ENCODE measurements at regions not wholly inside any gene's neighbourhood (a gene's known extent, or its start where the extent isn't known, plus 50 kb on each side); places are given as distances from the start of the nearest gene placed in this dataset.

DNA sequence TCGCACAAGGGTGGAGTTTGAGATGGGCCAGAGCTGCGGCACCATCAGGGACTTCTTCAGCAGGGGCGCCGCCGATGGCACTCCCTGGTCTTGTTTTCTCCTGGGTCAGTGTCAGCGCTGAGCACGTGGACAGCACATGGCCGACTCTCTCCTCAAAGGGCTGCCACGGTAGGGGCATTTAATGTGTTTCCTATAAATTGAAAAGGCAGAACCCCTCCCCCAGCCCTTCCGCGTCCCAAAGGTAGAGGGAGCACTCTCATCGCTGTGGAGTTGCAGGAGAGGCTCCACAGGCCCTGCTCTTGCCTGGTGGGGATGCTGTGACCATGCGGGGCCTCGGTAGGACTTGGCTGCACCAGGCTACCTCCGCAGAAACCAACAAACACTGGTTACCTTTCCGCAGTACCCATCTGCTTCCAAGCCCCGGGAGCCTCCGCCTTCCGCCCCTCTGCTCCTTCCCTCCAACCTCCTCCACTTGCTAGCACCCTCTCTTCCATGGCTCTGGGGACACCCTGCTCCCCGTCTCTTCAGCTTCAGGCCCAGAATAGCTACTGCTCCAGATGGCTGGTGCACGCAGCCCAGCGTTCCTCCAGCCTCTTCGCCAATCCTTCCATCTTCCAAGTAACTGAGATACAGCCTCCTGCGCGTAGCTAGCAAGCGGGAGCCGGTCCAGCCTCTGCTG, 166.3 kb upstream of the ADCY1 start:
- WGBS, result 83% methylated on average over 27 of the region's 27 CpGs
- Histone ChIP-seq H3K4me3 (ENCODE audit: low read depth in 1 of 3, low read length in 3 of 3) (no peak overlapping the region), H3K9me3 (ENCODE audit: control insufficient read depth in 4 of 4, low read length in 3 of 4) (peaks cover 4 to 9% (median 6%) of the 10 kb centered on the region in 4 donors), H3K36me3 (ENCODE audit: control insufficient read depth in 4 of 4, insufficient read depth in 3 of 4, low read depth in 1 of 4, low read length in 3 of 4) (no peaks in the 10 kb centered on the region), H3K27me3 (ENCODE audit: control insufficient read depth in 4 of 4, insufficient read depth in 4 of 4, low read length in 3 of 4) (no peaks in the 10 kb centered on the region), H3K9ac (ENCODE audit: low read depth in 1 of 2, low read length in 2 of 2) (no peak overlapping the region), H3K4me1 (ENCODE audit: control insufficient read depth in 4 of 4, insufficient read depth in 4 of 4, low read length in 3 of 4) (no peaks in the 10 kb centered on the region), H3K27ac (ENCODE audit: low read depth in 1 of 2, low read length in 2 of 2) (no peak overlapping the region)
- TF ChIP-seq, protein P1, sequence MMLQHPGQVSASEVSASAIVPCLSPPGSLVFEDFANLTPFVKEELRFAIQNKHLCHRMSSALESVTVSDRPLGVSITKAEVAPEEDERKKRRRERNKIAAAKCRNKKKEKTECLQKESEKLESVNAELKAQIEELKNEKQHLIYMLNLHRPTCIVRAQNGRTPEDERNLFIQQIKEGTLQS (IDR thresholded peaks at IDR 0.05), result no peak
- TF ChIP-seq FOXA2 (IDR thresholded peaks at IDR 0.05) (no peak), RXRA (IDR thresholded peaks at IDR 0.05) (no peak)
- DNase-seq (ENCODE audit: low spot score), result no peak

DNA sequence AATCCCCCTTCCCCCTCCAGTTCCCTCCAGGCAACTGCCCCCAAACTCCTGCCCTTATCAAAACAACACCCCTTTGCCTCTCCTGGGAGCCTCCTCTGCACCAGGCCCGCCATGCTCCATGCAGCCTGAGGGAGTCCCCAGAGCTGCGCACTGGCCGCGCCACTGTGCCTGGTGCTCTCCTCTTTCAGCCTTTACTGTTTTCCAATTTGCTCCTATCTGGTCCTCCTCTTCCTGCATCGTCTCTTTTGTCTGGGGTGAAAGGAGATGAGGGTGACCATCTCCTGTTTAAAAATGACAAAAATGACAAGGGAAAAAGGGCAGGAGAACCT, 165.8 kb upstream of the ADCY1 start:
- WGBS, result 89% methylated on average over 5 of the region's 5 CpGs
- TF ChIP-seq YY1 (IDR thresholded peaks at IDR 0.05) (no peak), HNF4G (IDR thresholded peaks at IDR 0.05) (no peak), FOXA1 (IDR thresholded peaks at IDR 0.05) (no peak), TAF1 (conservative IDR thresholded peaks at IDR 0.05) (no peak), HNF4A (conservative IDR thresholded peaks at IDR 0.05) (no peak), GABPA (IDR thresholded peaks at IDR 0.05 in 1 of 2, conservative IDR thresholded peaks at IDR 0.05 in 1 of 2) (no peak)
- TF ChIP-seq, protein P2, sequence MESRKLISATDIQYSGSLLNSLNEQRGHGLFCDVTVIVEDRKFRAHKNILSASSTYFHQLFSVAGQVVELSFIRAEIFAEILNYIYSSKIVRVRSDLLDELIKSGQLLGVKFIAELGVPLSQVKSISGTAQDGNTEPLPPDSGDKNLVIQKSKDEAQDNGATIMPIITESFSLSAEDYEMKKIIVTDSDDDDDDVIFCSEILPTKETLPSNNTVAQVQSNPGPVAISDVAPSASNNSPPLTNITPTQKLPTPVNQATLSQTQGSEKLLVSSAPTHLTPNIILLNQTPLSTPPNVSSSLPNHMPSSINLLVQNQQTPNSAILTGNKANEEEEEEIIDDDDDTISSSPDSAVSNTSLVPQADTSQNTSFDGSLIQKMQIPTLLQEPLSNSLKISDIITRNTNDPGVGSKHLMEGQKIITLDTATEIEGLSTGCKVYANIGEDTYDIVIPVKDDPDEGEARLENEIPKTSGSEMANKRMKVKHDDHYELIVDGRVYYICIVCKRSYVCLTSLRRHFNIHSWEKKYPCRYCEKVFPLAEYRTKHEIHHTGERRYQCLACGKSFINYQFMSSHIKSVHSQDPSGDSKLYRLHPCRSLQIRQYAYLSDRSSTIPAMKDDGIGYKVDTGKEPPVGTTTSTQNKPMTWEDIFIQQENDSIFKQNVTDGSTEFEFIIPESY (IDR thresholded peaks at IDR 0.05), result no peak
- TF ChIP-seq, protein P3, sequence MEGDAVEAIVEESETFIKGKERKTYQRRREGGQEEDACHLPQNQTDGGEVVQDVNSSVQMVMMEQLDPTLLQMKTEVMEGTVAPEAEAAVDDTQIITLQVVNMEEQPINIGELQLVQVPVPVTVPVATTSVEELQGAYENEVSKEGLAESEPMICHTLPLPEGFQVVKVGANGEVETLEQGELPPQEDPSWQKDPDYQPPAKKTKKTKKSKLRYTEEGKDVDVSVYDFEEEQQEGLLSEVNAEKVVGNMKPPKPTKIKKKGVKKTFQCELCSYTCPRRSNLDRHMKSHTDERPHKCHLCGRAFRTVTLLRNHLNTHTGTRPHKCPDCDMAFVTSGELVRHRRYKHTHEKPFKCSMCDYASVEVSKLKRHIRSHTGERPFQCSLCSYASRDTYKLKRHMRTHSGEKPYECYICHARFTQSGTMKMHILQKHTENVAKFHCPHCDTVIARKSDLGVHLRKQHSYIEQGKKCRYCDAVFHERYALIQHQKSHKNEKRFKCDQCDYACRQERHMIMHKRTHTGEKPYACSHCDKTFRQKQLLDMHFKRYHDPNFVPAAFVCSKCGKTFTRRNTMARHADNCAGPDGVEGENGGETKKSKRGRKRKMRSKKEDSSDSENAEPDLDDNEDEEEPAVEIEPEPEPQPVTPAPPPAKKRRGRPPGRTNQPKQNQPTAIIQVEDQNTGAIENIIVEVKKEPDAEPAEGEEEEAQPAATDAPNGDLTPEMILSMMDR (IDR thresholded peaks at IDR 0.05; ENCODE audit: low read depth, low read length, missing input control), result no peak
- Histone ChIP-seq H3K27ac (ENCODE audit: low read depth in 1 of 2, low read length in 2 of 2) (no peak overlapping the region), H3K4me3 (ENCODE audit: low read depth in 1 of 3, low read length in 3 of 3) (no peak overlapping the region), H3K9me3 (ENCODE audit: control insufficient read depth in 4 of 4, low read length in 3 of 4) (peaks cover 4 to 8% (median 5%) of the 10 kb centered on the region in 4 donors), H3K36me3 (ENCODE audit: control insufficient read depth in 4 of 4, insufficient read depth in 3 of 4, low read depth in 1 of 4, low read length in 3 of 4) (no peaks in the 10 kb centered on the region), H3K4me1 (ENCODE audit: control insufficient read depth in 4 of 4, insufficient read depth in 4 of 4, low read length in 3 of 4) (no peaks in the 10 kb centered on the region), H3K9ac (ENCODE audit: low read depth in 1 of 2, low read length in 2 of 2) (no peak overlapping the region), H3K27me3 (ENCODE audit: control insufficient read depth in 4 of 4, insufficient read depth in 4 of 4, low read length in 3 of 4) (no peaks in the 10 kb centered on the region)
- DNase-seq (ENCODE audit: low spot score), result no peak

- no peak for DNase-seq (ENCODE audit: low spot score)
- Histone ChIP-seq H3K27ac (ENCODE audit: low read depth in 1 of 2, low read length in 2 of 2) (no peak overlapping the region), H3K36me3 (ENCODE audit: control insufficient read depth in 4 of 4, insufficient read depth in 3 of 4, low read depth in 1 of 4, low read length in 3 of 4) (no peaks in the 10 kb centered on the region), H3K4me1 (ENCODE audit: control insufficient read depth in 4 of 4, insufficient read depth in 4 of 4, low read length in 3 of 4) (no peaks in the 10 kb centered on the region), H3K4me3 (ENCODE audit: low read depth in 1 of 3, low read length in 3 of 3) (no peak overlapping the region), H3K27me3 (ENCODE audit: control insufficient read depth in 4 of 4, insufficient read depth in 4 of 4, low read length in 3 of 4) (no peaks in the 10 kb centered on the region), H3K9ac (ENCODE audit: low read depth in 1 of 2, low read length in 2 of 2) (no peak overlapping the region), H3K9me3 (ENCODE audit: control insufficient read depth in 4 of 4, low read length in 3 of 4) (peaks cover 0 to 5% (median 2%) of the 10 kb centered on the region in 4 donors)
- 90% methylated on average over 2 of the region's 2 CpGs for WGBS
- no peak for TF ChIP-seq HNF4G (IDR thresholded peaks at IDR 0.05)
- TF ChIP-seq, protein P3 (IDR thresholded peaks at IDR 0.05; ENCODE audit: low read depth, low read length, missing input control), result no peak
- TF ChIP-seq, protein P2 (IDR thresholded peaks at IDR 0.05), result no peak
- TF ChIP-seq, protein P4, sequence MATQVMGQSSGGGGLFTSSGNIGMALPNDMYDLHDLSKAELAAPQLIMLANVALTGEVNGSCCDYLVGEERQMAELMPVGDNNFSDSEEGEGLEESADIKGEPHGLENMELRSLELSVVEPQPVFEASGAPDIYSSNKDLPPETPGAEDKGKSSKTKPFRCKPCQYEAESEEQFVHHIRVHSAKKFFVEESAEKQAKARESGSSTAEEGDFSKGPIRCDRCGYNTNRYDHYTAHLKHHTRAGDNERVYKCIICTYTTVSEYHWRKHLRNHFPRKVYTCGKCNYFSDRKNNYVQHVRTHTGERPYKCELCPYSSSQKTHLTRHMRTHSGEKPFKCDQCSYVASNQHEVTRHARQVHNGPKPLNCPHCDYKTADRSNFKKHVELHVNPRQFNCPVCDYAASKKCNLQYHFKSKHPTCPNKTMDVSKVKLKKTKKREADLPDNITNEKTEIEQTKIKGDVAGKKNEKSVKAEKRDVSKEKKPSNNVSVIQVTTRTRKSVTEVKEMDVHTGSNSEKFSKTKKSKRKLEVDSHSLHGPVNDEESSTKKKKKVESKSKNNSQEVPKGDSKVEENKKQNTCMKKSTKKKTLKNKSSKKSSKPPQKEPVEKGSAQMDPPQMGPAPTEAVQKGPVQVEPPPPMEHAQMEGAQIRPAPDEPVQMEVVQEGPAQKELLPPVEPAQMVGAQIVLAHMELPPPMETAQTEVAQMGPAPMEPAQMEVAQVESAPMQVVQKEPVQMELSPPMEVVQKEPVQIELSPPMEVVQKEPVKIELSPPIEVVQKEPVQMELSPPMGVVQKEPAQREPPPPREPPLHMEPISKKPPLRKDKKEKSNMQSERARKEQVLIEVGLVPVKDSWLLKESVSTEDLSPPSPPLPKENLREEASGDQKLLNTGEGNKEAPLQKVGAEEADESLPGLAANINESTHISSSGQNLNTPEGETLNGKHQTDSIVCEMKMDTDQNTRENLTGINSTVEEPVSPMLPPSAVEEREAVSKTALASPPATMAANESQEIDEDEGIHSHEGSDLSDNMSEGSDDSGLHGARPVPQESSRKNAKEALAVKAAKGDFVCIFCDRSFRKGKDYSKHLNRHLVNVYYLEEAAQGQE (IDR thresholded peaks at IDR 0.05), result no peak
- TF ChIP-seq RXRA (IDR thresholded peaks at IDR 0.05), result no peak
- no peak for TF ChIP-seq JUND (IDR thresholded peaks at IDR 0.05)
- no peak for TF ChIP-seq EGR1 (IDR thresholded peaks at IDR 0.05; ENCODE audit: low read depth in 2 of 2)
- TF ChIP-seq NR2F2 (IDR thresholded peaks at IDR 0.05), result no peak
- TF ChIP-seq FOXA1 (IDR thresholded peaks at IDR 0.05), result no peak
- TF ChIP-seq GABPA (IDR thresholded peaks at IDR 0.05 in 1 of 2, conservative IDR thresholded peaks at IDR 0.05 in 1 of 2), result no peak
These were observed 163.3 kb upstream of the ADCY1 start for GRCh38 chr7:45410893-45411292.
